H1 (cell line): ENCODE measurements at regions not wholly inside any gene's neighbourhood (a gene's known extent, or its start where the extent isn't known, plus 50 kb on each side); places are given as distances from the start of the nearest gene placed in this dataset.

Source experiments
- CBX8 ChIP-seq: fragments of 300-800, 300-1000 bp; sonication (generic); IDR thresholded peaks from 2 replicates; pipeline ENCODE4 v1.7.1; 2016; ENCODE audit warnings: low read depth, low read length, borderline replicate concordance
- CREB1 ChIP-seq: IDR thresholded peaks from 2 replicates; pipeline ENCODE4 v1.6.1; 2012; ENCODE audit warnings: inconsistent platforms
- JUN ChIP-seq: IDR thresholded peaks from 2 replicates; pipeline ENCODE4 v1.6.1; 2011; ENCODE audit warnings: low read depth, mild to moderate bottlenecking, improper control_type of control experiment, low read length
- POLR2AphosphoS5 ChIP-seq: IDR thresholded peaks from 2 replicates; pipeline ENCODE4 v1.6.1; 2011; ENCODE audit warnings: low read depth, low read length
- SP2 ChIP-seq: IDR thresholded peaks from 2 replicates; pipeline ENCODE4 v1.6.1; 2012; ENCODE audit warnings: mild to moderate bottlenecking, low read length, inconsistent platforms
- SRF ChIP-seq: IDR thresholded peaks from 2 replicates; pipeline ENCODE4 v1.6.1; 2011; ENCODE audit warnings: mild to moderate bottlenecking, low read depth, low read length, moderate library complexity
- TF ChIP-seq, protein P1 (sequence below): IDR thresholded peaks from 2 replicates; pipeline ENCODE4 v1.6.1; 2012; ENCODE audit warnings: low read length, inconsistent platforms
- TF ChIP-seq, protein P2 (sequence below), 3 experiments: IDR thresholded peaks; 1 replicate in 2 of 3; 2 replicates in 1 of 3; pipeline versions ENCODE4 v1.5.1 to v1.6.1; 2011; ENCODE audit warnings: low read length in 3 of 3, mild to moderate bottlenecking in 3 of 3, inconsistent platforms in 2 of 3, low read depth in 1 of 3, moderate library complexity in 1 of 3; ENCODE audit not compliant: insufficient read depth in 1 of 3; ENCODE audit errors: control extremely low read depth in 1 of 3

DNA sequence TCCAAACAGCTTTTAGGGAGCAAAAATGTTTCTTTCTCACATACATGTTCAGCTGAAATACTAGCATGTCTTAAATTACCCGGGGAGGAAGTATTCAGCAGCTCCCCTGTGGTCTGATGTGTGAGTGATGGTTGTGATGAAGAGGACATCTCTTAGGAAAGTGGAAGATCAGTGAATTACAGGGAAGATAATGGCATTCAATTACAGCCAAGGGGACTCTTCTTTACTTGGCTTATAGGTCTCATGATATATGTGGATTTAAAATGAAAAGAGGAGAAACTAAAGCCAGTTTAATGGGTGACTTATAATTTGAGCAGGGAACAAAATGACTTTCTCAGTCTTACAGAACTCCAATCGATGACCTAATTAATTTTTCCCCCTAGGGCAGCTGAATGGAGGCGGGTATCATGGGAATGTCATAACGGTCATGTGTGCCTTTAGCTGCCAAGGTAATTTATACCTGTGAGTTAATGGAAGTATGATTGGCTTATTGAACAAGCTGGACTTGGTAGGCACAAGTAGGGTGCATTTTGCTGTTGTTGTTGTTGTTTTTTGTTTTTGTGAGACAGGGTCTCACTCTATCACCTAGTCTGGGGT is 198.8 kb downstream of the HIPK3 start (continued):
- TF ChIP-seq, protein P1, sequence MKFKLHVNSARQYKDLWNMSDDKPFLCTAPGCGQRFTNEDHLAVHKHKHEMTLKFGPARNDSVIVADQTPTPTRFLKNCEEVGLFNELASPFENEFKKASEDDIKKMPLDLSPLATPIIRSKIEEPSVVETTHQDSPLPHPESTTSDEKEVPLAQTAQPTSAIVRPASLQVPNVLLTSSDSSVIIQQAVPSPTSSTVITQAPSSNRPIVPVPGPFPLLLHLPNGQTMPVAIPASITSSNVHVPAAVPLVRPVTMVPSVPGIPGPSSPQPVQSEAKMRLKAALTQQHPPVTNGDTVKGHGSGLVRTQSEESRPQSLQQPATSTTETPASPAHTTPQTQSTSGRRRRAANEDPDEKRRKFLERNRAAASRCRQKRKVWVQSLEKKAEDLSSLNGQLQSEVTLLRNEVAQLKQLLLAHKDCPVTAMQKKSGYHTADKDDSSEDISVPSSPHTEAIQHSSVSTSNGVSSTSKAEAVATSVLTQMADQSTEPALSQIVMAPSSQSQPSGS, result no peak
- no peak for TF ChIP-seq SRF
- TF ChIP-seq SP2, result no peak
- TF ChIP-seq POLR2AphosphoS5, result no peak
- no peak for TF ChIP-seq CREB1
- TF ChIP-seq, protein P2, sequence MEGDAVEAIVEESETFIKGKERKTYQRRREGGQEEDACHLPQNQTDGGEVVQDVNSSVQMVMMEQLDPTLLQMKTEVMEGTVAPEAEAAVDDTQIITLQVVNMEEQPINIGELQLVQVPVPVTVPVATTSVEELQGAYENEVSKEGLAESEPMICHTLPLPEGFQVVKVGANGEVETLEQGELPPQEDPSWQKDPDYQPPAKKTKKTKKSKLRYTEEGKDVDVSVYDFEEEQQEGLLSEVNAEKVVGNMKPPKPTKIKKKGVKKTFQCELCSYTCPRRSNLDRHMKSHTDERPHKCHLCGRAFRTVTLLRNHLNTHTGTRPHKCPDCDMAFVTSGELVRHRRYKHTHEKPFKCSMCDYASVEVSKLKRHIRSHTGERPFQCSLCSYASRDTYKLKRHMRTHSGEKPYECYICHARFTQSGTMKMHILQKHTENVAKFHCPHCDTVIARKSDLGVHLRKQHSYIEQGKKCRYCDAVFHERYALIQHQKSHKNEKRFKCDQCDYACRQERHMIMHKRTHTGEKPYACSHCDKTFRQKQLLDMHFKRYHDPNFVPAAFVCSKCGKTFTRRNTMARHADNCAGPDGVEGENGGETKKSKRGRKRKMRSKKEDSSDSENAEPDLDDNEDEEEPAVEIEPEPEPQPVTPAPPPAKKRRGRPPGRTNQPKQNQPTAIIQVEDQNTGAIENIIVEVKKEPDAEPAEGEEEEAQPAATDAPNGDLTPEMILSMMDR (IDR thresholded peaks at IDR 0.05; ENCODE audit: control extremely low read depth in 1 of 3, insufficient read depth in 1 of 3, low read depth in 1 of 3, low read length in 3 of 3), result no peak
- no peak for TF ChIP-seq CBX8
- TF ChIP-seq JUN, result no peak
